ENCODE measurements at regions not wholly inside any gene's neighbourhood (a gene's known extent, or its start where the extent isn't known, plus 50 kb on each side); places are given as distances from the start of the nearest gene placed in this dataset.

DNA sequence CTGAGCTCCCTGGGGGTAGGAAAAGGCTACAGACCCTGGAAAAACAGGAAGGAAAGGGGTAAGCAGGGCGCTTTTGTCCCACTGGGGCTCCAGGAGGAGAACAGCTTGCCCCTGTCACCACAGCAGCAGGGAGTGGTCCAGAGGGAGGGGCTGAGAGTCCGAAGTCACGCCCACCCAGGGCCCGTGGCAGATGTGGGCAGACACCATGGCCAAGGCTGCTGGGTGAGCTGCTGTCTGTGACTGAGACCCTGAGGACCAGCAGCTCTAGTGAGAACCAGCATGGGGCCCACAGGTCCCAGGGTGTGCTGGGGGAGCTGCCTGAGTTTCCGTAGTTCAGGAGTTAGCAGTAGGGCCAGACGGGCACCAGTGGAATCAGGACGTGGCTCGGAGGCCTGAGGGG, 162.0 kb downstream of the SPP2 start:
- TF ChIP-seq POLR2A (IDR thresholded peaks at IDR 0.05) (no peak), CTCF (IDR thresholded peaks at IDR 0.05) (no peak)
